HUDEP-2 (cell line): ENCODE measurements at regions not wholly inside any gene's neighbourhood (a gene's known extent, or its start where the extent isn't known, plus 50 kb on each side); places are given as distances from the start of the nearest gene placed in this dataset.
A peak's percentile ranks its signal among the peaks of the same experiment; 100 is the strongest.
"Not testable (repeated sequence)": the region's sequence is repeated elsewhere in the genome, so short reads cannot be mapped to it uniquely, and the experiment has no call there.

Experiments used
- DNase-seq, 76 experiments: peaks; one replicate each; lab custom pipeline; 2025; ENCODE audit not compliant: unreplicated experiment in 76 of 76; lab: John Stamatoyannopoulos, UW

DNA sequence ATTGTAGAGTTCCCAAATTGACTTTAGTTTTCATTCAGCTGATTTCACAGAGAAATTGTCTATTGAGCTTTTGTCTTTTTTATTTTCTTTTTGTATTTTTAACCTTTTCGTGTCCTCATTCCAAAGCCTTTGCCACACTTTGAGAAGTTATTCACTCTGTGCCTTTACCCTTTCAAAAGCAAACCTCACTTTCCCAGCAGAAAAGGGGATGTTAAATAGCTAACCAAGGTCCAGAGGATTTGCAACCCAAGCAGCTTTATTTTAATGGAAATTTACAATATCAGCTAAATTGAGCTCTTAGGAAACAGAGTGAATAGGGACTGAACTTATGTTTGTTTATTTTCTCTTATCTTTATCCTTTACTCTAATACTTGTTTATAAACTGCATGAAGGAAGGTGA, 428.8 kb downstream of the PCDH7 start:
- no peak for DNase-seq

DNA sequence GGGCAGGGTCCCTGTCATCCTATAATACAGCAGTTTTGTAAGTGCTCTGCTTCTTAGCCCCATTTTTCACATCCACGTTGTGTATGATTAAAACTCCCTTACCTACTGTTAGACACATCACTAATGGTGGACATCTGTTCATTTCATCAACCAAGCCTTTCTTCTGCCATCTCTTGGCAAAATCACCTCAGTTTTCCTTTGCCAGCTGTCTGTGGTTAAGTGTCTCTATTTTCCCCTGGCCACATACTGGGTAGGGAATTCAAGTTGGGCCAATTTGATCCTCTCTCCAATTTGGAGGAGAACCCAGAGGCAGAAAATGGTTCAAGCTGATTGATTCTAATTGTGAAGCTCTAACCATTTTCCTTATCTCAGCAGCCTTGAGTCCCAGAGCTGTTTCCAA, 436.1 kb downstream of the PCDH7 start:
- no peak for DNase-seq

DNA sequence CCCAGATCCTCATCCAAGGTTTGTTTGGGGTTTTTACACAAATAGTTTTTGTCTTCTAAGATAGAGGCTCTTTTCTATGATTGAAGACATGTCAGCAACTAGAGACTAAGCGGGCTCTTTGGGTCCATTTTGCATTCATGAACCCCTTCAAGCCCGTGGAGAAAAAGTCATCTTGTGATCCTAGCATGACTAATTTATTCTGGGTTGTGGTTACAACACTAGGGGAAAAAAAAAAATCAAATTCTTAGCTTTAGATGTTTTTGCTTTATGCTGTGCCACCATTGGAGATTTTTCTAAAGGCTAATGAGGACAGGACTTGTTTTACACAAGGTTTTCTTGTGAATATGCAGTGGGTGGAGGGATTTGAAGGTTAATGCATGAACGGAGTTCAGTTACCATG, 440.0 kb downstream of the PCDH7 start:
- no peak for DNase-seq

DNA sequence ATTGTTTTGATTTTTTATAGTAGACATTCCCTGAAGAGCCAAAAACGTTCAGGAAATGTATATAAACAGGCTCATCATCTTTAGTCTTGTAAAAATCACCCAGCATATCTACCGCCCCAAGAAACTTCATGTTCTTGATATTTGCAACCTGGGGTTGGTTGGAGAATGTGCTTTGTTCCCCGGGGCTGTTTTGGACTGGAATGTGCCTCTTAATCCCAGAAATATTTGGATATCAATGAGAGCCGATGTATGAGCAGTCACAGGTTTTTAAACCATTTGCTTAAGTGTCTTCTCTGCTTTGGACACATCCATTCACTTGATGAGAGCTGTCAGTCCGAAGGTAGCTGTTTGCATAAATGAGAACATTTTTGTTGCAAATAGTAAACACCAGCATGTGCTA, 449.7 kb downstream of the PCDH7 start:
- DNase-seq, result no peak

DNA sequence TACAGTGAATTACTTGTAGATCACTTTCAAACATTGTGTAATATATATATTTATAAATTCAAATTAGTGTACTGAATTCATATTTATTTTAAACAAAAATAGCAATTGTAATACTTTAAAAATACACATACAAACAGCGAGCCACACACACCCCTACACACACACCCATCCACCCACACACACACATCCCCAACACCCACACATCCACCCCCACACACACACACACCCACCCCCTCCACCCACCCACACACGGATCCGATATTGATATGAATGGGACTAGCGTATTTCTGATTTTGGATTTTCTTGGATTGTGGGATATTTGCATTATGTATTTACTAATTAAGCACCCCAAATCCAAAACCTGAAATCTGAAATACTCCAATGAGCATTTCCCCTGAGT, 451.2 kb downstream of the PCDH7 start:
- no peak for DNase-seq

DNA sequence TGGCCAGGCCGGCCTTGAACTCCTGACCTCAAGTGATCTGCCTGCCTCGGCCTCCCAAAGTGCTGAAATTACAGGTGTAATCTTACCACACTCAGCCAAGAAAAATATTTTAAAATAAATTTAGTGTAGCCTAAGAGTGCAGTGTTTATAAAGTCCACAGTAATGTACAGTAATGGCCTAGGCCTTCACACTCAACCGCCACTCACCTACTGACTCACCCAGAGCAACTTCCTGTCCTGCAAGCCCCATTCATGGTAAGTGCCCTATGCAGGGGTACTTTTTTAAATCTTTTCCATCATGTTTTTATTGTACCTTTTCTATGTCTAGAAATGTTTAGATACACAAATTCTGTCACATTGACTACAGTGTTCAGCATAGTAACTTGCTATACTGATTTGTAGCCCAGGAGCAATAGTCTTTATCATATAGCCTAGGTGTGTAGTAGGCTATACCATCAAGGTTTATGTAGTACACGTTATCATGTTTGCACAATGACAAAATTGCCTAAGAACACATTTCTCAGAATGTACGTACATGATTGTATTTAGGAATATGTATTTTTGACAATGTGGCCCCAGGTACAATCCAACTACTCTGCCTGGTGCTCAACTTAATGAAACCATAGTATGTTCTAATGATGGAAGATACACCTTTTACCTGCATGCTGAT, 455.2 kb downstream of the PCDH7 start:
- DNase-seq, result no peak

DNA sequence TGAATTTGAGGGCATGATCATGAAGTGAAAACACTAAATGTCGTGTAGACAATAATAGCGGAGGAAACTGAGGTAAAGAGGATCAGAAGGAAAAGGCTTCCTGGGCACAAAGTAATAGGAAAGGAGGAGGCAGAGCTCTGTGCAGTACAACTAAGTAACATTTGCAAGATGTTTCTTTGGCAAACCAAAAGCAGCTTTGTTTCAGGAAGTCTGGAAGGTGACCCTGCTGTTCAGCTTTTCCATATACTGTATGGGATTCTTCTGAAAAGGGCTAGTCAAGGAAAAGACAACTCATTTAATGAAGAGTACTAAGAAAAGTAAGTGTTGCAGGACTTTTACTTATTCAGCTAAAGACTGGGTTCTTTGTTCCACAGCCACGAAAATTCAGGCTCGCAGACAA, 463.1 kb downstream of the PCDH7 start:
- DNase-seq, result no peak

DNA sequence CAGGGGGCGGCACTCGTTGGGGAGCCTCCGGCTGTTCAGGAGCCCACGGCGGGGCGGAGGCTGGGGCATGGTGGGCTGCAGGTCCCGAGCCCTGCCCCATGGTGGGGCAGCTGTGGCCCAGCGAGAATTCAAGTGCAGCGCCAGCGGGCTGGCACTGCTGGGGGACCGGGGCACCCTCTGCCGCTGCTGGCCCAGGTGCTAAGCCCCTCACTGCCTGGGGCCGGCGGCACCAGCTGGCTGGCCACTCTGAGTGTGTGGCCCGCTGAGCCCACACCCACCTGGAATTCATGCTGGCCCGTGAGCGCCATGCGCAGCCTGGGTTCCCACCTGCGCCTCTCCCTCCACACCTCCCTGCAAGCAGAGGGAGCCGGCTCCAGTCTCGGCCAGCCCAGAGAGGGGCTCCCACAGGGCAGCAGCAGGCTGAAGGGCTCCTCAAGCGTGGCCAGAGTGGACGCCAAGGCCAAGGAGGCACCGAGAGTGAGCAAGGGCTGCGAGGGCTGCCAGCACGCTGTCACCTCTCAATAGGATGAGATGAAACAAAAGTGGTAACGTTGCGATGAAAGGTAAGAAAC, 464.9 kb downstream of the PCDH7 start:
- DNase-seq, result no peak

DNA sequence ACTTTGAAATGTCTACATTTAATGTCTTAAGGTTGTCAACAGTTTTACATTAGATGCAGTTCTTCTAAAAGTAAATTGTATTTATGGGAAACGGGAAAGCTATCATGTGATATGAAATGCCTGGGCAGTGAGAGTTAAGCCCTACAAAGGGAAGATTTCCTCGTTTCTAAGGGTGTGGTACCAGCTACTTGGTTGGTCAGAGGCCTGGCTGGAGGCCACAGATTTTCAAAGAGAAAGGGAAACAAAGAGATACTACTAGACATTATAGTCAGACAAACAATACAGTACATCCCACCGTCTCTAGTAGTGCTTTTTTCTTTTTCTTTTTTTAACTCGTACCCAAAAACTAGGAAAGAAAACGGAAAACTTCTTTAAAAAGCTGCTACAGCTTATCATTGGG, 467.8 kb downstream of the PCDH7 start:
- DNase-seq, result no peak

DNA sequence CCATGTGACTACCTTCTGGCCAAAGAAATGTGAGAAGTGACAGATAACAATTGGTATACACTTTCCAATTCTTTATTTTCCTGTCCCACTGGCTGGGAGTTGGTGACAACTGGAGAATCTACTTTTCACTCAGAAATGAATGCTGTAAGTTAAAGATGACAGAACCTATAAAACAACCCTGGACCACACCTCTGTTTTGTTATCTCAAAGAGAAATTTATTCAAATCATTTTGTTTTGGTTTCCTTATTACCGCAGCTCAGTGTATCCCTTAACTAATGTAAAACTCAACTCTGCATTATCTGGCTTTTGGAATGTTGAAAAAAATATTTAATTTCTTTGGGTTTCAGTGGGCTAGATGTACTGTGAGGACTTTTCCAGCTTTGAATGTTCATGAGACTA, 469.8 kb downstream of the PCDH7 start:
- DNase-seq, result no peak

DNA sequence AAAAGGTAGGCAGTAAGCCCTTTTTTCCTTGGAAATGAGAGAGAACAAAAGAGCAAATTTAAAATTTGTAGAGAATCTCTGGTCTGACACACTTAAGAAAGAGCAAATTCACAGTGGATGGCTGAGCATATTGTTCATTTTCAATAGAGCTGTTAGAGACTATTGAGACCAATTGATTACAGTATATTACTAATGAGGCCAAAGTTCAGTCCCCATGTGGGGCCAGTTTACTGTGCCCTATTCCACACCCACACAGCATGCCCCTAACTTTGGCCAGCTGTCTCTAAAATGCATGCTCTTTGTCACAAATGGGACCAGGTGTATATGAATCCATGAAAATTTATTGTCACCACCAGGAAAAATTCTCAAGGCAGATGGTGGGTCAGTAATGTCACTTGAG, 470.5 kb downstream of the PCDH7 start:
- no peak for DNase-seq

DNA sequence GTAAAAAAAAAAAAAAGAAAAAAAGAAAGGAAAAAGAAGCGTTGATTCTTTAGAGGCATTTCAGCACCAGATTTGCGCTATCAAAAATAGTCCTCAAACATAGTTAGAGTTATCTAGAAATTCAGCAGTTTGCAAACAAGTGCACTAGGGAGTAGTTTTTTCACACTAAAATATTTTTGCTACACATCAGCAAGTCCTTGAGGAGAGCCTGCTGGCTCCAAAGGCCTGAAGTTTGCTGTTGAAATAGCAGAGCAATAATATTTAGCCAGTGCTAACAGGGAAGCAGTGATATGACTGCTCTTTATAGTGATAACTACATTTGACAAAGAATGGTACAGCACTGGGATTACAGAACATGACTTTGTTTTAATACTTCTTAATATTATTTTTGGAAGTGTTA, 472.2 kb downstream of the PCDH7 start:
- DNase-seq, result no peak

DNA sequence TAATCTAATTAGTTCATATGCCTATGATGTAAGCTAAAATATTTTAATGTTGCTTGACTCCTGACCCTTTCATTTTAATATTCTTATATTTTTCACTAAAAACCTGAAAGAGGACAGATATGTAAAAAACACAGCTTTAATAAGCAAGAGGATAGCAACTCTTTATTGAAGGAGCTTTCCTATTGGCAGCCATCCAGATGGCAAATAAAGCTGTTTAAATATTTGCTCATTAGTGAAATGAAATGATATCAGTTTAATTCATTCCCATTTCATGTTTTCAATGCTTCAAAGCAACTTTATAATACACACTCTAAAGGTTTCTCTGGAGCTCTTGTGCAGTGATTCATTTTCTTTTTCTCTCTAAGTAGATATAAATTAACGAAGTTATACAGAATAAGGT, 473.4 kb downstream of the PCDH7 start:
- DNase-seq, result no peak

DNA sequence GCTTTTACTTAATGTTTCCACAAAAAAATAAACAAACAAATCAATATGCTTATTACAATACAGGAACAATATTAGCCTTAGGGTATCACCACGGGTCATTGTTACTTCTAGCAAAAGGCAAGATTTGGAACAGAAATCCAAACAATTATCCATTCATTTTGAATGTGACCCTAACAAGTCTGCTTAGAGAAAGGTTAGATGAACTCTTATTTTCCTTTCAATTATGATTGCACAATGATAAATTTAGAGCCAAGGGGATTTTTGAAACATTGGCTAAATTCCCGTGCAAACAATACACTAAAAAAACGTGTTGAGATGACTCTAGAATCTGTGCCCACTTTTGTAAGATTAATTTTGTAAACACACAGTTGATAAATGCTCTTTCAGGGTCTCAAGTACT, 474.7 kb downstream of the PCDH7 start:
- DNase-seq, result no peak

DNA sequence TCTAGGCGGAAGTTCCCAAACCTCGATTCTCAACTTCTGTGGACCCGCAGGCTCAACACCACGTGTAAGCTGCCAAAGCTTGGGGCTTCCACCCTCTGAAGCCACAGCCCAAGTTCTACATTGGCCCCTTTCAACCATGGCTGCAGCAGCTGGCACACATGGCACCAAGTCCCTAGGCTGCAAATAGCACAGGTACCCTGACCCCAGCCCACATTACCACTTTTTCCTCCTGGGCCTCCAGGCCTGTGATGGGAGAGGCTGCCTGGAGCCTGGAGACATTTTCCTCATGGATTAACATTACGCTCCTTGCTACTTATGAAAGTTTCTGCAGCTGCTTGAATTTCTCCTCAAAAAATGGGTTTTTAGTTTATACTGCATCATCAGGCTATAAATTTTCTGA, 479.5 kb downstream of the PCDH7 start:
- DNase-seq, result no peak

DNA sequence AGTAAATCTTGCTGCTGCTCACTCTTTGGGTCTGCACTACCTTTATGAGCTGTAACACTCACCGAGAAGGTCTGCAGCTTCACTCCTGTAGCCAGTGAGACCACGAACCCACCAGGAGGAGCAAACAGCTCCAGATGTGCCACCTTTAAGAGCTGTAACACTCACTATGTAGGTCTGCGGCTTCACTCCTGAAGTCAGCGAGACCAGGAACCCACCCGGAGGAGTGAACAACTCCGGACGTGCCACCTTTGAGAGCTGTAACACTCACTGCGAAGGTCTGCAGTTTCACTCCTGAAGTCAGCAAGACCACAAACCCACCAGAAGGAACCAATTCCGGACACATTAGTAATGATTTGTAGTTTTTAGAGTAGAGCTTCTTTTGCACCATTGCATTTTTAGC, 481.9 kb downstream of the PCDH7 start:
- not testable (repeated sequence) for DNase-seq

DNA sequence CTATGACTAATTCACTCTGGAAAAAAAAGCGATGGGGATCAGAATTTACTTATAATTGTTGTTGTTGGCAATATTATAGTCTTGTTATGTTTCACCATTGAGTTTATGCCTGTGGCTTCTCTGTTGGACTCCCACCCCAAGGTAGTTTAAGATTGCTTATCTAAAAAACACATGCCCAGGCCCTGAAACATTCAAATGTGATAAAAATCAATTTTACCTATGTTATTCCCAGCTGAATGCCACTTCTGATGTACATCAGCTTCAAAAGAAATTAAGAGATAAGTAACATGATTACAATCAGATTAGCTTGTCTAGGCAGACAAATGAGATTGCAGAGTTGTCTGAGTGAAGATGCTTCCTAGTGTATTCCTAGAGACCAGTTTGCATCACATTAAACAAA, 484.7 kb downstream of the PCDH7 start:
- no peak for DNase-seq

DNA sequence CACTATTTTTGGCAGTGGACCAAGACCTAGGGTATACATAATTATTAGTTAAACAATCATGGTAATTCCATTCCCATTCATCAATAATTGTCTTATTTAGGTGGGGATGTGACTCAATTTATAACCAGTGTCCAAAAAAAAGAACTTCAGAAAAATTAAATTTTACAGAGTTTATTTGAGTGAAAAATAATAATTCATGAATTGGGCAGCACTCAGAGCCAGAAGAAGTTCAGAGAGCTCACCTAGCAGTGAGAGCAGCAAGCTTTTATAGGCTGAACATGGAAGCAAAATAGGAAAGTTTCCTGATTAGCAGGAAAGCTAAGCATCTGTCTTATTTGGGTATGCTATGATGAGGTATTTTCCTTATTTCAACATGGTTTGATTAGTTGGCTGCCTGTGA, 500.8 kb downstream of the PCDH7 start:
- no peak for DNase-seq

DNA sequence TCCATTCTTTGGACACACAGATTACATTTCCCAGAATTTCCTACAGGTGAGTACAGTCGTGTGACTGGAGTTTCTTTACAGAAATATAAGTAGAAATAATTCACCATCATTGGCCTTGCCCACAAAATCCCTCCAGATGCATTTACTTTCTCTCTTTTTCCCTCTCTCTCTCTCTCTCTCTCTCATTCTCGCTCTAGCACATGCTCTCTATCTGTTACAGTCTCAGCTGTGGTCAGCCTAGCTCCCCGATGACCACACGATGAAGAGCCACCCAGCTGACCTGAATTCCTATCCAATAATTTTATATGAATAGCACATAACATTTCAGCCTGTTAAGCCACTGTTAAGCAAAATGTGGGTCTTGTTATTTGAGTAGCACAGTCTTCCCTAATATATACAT, 507.9 kb downstream of the PCDH7 start:
- no peak for DNase-seq

DNA sequence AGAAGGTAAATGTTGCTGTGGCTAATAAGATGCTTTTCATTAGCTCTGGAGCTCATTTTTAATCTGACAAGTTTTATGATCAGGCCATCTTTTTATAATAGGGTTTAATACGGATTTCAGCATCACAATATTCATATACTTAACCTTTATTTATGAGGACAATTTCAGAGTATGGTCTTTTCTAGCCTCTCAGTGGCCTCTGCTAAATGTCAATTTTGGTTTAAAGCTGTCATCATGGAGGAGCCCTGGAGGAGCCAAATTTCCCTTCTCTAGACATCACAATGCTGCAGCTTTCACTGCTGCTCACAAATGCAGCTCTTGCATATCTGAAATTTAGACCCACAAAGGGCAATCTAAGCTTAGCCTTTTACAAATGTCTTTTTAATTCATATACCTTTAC, 510.4 kb downstream of the PCDH7 start:
- DNase-seq, result no peak

DNA sequence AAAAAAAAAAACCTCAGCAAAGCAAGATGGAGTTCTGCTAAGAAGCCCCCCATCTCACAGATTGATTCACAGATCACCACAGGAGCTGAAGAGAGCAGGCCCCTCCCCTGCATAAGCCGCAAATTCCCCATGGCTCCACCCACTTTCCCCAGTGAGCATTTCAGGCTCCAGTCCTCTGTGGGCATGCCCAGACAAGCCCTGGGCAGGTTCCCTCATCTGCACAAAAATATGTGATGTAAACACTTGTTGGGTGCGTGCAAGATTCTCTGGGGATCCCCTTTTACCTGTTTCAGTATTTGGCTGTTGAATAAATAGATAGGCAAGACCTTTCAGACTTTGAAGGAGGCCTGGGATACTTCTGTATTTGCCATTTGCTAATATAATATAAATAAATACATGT, 514.3 kb downstream of the PCDH7 start:
- peak in 2 of 76 experiments; percentile 1 to 7 for DNase-seq

DNA sequence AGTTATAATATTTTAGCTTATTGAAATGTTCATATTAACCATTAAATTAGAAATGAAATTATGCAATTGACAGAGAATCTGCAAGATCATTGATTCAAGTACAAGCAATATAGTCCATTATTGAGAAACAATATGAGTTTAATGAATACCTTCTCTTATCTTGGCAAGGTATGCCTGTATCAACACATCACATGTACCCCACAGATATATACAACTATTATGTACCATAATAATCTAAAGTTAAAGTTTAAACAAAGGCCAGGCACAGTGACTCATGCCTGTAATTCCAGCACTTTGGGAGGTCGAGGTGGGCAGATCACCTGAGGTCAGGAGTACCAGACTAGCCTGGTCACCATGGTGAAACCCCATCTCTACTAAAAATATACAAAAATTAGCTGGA, 514.7 kb downstream of the PCDH7 start:
- no peak for DNase-seq

DNA sequence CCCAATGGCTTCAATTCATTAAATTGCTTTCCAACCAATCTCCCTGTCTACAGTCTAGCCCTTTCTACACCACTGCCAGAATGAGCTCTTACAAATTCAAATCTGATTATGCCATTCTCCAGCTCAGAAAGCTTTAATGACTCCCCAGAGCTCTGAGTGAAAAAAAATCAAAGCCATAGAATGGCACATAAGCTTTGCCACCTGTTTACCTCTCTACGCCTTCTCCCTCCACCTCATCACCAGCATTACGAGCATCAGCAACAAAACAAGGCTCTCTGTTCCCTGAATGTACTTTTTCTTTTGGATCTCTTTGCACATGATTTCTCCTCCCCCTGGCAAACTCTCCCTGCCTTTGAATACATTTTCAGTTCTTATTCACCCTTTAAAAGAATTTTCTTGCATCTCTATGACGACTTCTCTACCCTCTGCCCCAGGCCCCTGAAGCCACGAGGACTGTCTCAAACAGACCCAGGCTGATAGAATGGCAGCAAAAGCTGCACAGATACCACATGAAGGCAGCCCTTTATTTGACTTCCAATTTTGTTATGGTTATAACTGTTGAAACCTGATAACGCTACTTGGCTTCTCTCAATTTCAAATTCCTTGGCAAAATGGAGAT, 516.0 kb downstream of the PCDH7 start:
- DNase-seq, result no peak
